ENCODE measurements at regions not wholly inside any gene's neighbourhood (a gene's known extent, or its start where the extent isn't known, plus 50 kb on each side); places are given as distances from the start of the nearest gene placed in this dataset.

DNA sequence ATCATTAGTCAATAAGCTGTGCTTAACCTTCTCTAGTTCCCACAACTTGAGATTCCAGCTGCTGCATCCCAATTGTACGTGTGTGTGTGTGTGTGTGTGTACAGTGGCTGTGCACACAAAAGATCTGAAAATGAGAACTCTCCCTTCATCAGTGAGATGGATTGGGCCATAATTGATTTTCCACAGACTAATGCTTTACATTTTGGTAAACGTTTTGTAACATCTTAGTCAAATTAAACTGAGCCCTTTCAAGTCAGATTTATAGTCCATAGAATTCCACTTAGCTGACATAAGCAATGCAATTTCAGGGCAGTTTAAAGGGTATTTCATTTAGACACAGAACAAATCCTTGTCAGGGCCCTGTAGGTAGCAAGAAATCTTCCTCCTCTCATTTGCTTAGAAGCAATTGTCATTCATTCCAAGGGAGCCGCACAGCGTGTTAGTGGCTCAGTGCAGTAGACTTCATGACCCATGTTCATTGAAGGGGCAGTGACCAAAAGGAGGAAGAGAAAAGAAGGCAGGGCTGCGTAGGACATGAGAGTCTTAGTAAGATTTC lies 1123.5 kb upstream of the AUTS2 start:
- DNase-seq (ENCODE audit: low read depth in 2 of 2) = no peak

DNA sequence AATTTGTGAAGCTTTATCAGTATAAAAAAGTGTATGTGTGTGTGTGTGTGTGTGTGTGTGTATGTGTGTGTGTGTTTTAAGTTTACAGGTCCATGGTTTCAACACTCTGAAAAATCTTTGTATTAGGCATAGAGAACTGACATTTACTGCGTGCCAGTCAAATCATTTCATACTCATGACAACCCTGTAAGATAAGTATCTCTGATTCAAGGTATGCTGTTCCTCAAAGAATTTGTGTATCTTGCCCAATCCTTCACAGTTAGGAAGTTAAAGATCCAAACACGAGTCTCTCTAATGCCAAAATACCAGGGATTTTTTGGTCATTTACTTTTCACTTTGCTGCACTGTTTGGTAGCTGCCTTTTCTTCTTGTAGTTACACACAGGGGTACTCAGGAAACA lies 1121.3 kb upstream of the AUTS2 start:
- no peak for DNase-seq (ENCODE audit: low read depth in 2 of 2)

DNA sequence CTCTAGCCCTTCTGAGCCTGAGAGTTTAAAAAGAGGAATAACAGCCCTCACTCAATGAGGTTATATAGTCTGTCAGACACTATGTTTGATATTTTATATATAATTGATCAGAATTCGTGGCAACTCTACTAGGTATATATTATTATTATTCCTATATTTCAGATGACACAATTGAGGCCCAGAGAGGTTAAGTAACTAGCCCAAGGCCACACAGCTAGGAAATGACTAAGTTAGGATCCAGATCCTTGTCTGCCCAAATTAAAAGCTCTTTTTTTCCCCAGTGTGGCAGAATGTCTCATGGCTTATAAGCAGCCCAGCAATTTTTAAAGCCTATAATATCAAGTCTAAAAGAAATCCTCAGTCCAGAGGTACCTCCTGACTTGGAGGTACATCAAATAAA lies 1119.9 kb upstream of the AUTS2 start:
- DNase-seq (ENCODE audit: low read depth in 2 of 2) = no peak

DNA sequence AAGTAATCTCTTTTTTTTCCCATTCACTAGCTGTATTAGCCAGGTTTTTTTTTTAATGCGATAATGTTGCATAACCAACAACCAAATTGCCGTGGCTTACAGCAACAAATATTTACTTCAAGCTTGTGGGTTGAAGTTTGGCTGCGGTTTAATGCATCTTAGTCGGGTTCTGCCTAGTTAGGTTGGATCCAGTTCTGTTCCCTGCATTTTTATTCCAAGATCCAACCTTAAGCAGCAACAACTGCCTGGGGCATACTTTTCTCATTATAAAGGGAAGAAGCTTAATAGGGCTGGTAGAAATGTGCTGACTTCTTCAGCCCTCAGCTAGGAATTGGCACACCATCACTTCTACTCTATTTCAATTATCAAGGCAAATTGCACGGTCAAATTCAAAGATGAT lies 1115.5 kb upstream of the AUTS2 start:
- DNase-seq (ENCODE audit: low read depth in 2 of 2) = no peak

DNA sequence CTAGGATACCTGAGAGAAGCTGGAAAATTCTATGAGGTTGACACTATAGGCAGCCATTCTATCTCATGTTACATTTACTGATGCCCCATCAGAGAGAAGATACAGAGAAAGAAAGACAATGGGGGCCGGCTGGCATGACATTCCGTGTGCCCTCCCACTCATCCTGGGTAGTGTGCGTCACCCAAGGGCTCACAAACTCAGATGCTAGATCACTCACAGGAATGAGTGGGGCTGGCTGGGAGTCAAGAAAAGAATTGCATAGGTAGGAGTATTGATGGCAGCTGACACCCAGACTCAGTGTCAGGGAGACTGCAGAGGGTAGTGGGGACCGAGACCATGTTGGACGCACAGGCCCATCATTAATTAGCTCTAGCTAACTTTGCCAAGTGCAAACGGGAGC lies 1113.5 kb upstream of the AUTS2 start:
- DNase-seq (ENCODE audit: low read depth in 2 of 2) = no peak

DNA sequence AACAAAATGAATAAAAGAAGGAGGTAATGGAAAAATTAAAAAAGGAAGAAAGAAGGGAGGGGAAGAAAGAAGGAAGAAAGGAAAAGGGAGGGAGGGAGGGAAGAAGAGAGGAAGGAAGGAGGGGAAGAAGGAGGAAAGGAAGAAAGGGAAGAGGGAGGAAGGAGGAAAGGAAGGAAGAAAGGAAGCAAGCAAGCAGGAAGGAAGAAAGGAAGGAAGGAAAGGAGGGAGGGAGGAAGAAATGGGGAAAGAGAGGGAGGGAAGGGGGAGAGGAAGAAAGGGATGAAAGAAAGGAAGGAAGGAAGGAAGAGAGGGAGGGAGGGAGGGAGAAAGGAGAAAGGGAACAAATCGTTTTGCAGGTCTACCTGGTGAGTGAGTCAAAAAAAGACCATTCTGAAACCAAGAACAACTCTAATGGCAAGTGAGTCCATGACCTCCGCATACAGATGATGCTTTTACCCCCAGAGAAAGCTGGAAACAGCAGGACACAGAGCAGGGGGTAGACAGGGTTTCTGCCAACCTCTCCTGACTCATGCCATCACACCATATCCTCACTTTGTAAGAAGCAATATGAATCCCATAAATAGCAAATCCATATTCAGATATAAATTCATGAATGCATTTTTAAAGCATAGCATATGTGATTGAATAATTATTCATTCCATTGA lies 1112.9 kb upstream of the AUTS2 start:
- DNase-seq (ENCODE audit: low read depth in 2 of 2) = no peak

DNA sequence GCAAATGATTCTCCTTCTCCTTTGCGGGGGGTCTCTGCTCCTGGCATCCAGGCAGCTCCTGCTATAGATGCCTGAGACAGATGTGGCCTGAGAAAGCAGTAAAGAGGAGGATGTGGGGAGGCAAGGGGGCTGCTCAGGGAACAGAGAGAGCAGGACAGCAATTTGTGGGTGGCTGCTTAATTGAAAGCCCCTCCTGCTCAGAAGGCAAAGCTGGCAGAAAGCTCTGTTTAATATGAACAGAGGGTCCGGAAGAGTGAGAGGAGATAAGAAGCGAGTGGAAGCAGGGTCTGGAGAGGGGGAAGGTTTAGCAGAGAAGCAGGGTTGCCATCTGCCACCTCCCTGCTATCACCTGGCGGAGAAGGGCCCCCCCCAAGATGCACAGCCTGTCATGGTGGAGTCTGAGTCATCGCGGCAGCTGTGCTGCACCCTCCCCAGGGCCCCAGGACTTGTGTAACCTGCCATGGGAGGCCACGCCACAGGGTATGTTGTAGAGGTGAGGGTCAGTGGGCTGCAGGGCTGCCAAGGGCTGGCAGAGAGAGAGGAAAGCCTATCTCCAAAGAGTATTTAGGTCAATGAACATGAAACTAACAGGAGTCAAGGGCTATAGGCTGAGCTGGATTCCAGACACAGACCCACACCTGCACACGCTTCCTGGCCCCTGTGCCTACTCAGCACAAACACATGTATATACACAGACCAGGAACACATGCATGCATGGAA lies 1109.8 kb upstream of the AUTS2 start:
- no peak for DNase-seq (ENCODE audit: low read depth in 2 of 2)

DNA sequence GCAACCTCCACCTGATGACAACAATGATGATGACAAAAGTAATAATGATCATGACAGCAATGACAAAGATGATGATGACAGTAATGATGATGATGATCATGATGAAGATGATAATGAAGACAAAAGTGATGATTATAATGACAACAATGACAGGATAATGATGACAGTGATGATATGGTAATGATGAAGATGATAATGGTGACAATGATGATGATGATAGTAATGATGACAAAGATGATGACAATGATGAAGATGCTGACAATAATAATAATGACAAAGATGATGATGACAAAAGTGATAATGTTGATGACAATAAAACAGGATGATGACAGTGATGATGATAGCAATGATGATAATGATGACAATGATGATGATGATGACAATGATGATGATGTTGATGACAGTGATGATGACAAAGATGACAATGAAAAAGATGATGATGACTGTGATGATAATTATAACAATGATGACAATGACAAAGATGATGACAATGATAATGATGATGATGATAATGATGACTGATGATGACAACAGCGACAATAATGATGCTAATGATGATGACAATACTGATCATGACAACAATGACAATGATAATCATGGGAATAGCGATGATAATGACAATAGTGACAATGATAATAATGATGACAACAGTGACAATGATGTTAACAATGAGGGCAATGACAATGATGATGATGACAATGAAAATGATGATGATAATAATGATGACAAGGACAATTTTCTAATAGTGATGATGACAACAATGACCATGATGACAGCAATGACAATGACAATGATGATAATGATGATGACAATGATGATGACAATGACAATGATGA lies 1106.5 kb upstream of the AUTS2 start:
- no peak for DNase-seq (ENCODE audit: low read depth in 2 of 2)

DNA sequence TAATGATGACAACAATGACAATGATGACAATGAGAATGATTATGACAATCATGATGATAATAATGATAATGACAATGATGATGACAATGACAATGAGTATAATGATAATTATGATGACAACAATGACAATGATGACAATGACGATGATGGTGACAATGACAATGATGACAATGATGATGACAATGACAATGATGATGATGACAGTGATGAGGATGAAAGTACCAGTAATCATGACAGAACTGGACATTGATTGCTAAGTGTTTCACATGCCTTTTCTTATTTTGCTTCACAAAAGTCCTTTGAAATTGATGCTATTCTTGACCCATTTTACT lies 1106.0 kb upstream of the AUTS2 start:
- no peak for DNase-seq (ENCODE audit: low read depth in 2 of 2)

DNA sequence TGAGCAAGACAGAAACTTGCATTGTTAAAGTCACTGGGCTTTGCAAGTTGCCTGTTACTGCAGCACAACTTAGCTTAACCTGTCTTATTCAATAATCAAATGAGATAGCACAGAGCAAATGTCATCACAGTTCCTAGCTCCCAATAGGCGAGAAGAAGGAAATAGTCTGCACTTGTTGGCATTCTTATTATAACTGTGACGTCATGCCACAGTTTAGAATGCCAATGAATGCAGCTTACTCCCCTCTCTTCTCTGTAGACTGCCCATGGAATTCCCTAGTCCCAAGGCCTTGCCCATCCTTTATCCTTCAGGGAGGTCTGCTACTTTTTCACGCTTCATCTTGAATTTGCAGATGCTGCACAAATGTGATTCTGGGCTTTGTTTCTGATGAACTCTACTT lies 1094.9 kb upstream of the AUTS2 start:
- no peak for DNase-seq (ENCODE audit: low read depth in 2 of 2)

DNA sequence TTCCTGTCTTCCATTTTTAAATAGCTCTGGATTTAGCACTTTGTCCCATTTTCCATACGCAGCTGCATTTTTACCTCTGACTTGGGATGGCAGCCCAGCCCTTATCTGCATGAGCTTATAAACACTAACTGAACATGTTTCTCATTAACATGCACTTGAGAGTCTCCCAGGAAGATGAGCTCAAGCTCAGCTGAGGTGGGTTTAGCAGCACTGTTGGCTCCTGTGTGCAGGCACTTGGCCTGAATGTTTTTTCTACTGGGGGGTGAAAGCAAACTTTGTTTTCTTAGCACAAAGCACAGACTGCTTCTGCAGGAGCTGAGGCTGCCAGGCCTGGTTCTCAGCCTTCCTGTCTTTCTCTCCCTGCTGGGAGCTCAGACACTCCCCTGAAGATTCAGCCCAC lies 1093.6 kb upstream of the AUTS2 start:
- DNase-seq (ENCODE audit: low read depth in 2 of 2) = no peak

DNA sequence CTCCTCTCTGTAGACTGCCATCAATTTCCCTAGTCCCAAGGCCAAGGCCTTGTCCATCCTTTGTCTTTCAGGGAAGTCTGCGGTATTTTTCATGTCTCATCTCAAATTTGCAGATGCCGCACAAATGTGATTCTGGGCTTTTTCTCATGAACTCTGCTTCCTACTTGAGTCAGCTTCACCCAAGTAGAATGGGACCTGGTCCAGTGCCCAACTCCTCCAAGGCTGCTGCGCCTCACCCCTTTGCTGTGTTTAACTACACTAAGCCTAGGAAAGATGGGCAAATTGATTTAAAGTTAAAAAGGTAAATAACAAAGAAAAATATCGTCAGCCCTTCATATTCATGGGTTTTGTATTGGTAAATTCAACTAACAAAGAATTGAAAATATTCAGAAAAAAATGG lies 1092.6 kb upstream of the AUTS2 start:
- DNase-seq (ENCODE audit: low read depth in 2 of 2) = no peak

DNA sequence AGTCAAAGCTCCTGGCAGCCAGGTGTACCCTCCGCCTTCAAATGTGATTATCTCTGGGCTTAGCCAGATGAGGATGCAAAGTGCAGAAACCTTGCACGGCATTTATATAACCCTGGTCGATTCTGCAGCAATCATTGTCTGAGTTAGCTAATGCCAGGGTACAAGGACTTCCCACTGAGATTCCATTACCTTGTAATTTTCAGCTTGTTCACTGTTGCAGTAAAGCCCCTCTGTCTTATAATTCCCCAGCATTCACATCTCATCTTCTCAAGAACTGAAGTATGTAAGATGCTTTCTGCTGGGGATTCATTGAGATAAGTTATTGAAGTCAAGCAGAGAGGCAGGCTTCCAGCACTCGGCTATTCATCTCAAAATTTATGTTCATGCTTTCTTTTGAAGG lies 1090.6 kb upstream of the AUTS2 start:
- no peak for DNase-seq (ENCODE audit: low read depth in 2 of 2)

DNA sequence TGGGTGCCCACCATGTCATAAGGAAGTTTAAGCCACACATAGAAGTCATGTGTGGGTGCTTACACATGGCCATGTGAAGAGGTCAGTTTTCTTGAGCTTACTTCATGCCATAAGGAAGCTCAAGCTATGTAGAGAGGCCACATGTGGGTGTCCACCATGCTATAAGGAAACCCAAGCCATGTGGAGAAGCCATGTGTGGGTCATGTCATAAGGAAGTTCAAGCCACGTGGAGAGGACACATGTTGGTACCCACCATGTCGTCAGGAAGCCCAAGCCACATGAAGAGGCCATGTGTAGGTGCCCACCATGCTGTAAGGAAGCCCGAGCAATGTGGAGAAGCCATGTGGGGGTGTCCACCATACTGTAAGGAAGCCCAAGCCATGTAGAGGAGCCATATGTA lies 1089.2 kb upstream of the AUTS2 start:
- DNase-seq (ENCODE audit: low read depth in 2 of 2) = no peak

DNA sequence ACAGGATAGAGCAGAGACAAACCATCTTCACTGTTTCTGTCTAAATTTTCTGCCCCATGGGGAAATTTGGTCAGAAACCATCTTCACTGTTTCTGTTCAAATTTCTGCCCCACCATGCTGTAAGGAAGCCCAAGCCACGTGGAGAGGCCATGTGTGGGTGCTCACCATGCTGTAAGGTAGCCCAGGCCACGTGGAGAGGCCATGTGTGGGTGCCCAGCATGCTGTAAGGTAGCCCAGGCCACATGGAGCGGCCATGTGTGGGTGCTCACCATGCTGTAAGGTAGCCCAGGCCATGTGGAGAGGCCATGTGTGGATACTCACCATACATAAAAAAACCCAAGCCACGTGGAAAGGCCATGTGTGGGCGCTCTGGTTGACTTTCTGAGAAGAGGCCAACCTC lies 1088.7 kb upstream of the AUTS2 start:
- DNase-seq (ENCODE audit: low read depth in 2 of 2) = no peak

DNA sequence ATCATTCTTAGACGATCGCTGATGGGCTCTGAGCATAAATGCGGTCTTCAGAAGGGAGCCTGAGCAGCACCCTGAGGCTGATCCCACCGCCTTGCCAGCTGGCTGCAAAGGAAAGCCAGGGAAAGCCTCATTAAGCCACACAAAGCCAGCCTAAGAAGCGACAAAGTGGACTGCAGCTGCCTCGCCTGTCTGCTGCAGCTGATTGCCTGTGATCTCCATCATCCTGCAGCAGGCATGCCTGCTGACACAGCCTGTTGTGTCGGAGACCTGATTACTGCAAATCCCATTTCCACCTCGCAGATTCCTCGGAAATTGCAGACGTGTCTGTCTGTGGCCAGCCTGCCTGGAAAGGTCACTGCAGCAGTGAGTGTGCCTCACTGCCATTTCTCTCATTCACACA lies 1087.0 kb upstream of the AUTS2 start:
- DNase-seq (ENCODE audit: low read depth in 2 of 2) = no peak

DNA sequence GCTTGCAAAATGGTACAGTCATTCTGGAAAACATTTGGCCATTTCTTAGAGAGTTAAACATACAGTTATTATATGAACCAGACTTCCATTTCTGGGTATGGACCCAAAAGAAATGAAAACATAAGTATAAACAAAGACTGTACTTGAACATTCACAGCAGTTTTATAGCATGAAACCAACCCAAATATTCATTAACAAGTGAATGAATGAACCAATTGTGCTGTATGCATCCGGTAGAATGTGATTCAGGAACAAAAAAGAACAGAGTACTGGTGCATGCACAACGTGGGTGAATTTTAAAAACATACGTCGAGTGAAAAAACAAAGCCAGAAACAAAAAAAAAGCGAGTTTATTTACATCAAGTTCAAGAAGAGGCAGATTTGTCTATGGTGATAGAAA lies 1085.8 kb upstream of the AUTS2 start:
- no peak for DNase-seq (ENCODE audit: low read depth in 2 of 2)

DNA sequence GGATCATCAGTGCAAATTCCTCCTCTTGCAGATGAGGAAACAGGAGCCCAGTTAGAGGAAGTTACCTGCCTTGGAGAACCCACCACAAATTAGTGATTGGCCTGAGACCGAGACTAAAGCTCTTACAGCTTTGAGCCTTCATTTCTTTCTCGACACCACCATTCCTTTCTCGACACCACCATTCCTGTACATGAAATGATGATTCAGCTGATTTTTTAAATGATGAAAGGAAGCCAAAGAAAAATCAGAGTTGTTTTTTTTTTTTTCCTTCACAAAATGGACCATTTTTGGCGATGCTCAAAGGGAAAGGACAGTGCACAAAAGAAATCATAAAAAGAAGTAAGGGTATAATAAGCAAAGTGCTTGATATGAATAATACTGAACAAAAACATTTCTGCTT lies 1080.2 kb upstream of the AUTS2 start:
- DNase-seq (ENCODE audit: low read depth in 2 of 2) = no peak

DNA sequence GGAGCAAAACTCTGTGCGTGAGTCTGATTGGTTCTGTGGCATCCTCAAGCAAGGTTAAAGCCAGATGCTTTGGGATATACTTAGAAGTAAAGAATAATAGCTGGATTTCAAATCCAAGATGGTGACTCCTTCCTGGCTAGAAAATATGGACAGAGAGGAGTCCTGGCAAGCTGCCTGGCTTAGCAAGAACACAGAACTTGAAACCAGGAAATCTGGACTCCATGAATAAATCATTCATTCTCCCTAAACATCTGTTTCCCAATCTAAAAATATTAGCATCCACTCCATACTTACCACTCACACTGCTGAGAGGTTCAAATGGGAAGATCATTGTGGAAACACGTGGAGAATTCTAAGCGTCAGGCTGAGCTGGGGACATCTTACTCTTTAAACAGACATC lies 1074.1 kb upstream of the AUTS2 start:
- DNase-seq (ENCODE audit: low read depth in 2 of 2) = no peak

DNA sequence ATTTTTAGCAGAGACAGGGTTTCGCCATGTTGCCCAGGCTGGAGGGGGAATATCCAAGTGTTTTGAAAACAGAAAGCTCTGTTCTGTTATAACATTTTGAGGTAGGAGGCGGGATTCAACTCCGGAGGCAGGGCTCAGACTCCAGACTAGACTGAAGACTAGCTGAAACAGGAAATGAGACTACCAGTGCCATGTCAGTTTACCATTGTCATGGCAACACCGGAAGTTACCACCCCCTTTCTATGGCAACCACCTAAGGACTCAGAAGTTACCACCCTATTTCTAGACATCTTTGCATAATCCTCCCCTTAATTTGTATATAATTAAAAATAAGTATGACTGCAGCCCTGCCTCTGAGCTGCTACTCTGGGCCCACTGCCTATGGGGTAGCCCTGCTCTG lies 1069.1 kb upstream of the AUTS2 start:
- no peak for DNase-seq (ENCODE audit: low read depth in 2 of 2)

DNA sequence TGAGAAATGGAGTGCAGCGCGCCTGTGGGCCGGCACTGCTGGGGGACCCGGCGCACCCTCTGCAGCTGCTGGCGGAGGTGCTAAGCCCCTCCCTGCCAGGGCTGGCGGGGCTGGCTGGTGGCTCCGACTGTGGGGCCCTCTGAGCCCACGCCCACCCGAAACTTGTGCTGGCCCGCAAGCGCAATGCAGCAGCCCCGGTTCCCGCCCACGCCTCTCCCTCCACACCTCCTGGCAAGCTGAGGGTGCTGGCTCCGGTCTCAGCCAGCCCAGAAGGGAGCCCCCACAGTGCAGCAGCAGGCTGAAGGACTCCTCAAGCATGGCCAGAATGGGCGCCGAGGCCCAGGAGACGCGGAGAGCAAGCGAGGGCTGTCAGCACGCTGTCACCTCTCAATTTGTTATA lies 1063.0 kb upstream of the AUTS2 start:
- DNase-seq (ENCODE audit: low read depth in 2 of 2) = no peak

DNA sequence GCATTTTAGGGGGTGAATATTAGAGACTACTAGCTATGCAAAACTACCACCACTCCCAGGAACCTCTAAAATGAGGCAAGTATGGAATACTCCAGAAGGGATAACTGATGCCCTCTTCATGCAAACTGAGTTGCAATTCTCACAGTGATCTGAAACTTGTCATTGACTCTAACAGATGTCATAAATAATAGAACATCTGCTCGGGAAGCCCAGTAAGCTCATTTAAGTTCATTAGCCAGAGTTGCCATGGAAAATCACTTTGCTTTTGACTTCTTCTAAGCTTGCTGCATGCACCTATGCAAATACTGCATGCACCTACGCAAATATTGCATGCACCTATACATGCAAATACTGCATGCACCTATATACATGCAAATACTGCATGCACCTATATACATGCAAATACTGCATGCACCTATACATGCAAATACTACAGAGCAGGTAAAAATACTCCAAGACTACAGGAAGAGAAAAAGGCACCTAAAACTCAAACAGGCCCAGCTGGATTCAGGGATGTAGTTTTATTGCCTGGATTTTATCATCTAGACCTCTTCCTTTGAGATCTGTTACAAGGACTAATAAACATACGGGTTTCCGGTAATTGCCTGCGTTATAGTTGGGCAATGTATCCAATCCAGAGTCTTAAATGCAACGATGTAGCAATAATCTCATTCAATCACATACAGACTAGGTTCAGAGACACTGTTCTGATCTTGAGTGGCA lies 1061.1 kb upstream of the AUTS2 start:
- DNase-seq (ENCODE audit: low read depth in 2 of 2) = no peak
